GM19239 (cell line): ENCODE measurements at regions not wholly inside any gene's neighbourhood (a gene's known extent, or its start where the extent isn't known, plus 50 kb on each side); places are given as distances from the start of the nearest gene placed in this dataset.

Source experiments
- DNase-seq: peaks from one replicate; pipeline ENCODE4 v3.0.0; 2011; ENCODE audit warnings: low spot score; ENCODE audit not compliant: insufficient read length
- FAIRE-seq: peaks from 2 replicates; lab custom pipeline; 2011; peaks lifted over from hg19 to GRCh38; lab: Jason Lieb, UNC

DNA sequence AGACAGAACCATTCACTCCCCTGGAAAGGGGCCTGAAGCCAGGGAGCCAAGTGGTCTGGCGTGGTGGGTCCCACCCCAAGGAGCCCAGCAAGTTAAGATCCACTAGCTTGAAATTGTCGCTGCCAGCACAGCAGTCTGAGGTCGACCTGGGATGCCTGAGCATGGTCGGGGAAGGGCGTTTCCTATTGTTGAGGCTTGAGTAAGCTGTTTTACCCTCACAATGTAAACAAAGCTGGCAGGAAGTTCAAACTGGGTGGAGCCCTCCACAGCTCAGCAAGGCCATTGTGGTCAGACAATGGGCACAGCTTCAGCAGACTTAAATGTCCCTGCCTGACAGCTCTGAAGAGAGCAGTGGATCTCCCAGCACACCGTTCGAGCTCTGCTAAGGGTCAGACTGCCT, 195.6 kb upstream of the DACH1 start:
- FAIRE-seq (no peak), DNase-seq (no peak)

DNA sequence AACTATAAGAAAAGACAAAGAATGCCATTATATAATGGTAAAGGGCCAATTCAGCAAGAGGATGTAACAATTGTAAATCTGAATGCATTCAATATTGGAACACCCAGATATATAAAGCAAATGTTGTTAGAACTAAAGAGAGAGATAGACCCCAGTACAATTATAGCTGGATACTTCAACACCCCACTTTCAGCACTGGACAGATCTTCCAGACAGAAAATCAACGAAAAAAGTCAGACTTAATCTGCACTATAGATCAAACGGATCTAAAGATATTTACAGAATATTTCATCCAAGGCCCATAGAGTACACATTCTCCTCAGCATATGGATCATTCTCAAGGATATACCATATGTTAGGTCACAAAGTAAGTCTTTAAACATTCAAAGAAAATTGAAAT, 194.6 kb upstream of the DACH1 start:
- DNase-seq = no peak
- FAIRE-seq = no peak

DNA sequence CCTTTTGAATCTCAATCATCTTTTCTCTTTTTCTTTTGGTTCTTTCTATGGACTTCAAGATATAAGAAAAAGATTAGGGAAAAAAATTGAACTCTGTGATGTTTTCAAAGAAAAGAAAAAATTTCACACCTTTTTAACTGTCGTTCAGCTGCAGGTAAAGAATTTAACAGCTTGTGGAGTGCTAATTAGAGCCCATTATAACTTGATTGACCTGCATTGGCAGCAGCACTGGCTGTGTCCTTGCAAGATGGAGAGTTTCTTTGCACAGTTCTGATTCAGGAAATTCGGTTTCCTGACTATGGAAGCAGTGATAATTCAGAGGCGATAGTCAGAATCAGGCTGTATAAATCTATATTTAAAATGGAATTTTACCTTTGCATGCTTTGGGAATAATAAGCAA, 183.2 kb upstream of the DACH1 start:
- DNase-seq (no peak), FAIRE-seq (no peak)

DNA sequence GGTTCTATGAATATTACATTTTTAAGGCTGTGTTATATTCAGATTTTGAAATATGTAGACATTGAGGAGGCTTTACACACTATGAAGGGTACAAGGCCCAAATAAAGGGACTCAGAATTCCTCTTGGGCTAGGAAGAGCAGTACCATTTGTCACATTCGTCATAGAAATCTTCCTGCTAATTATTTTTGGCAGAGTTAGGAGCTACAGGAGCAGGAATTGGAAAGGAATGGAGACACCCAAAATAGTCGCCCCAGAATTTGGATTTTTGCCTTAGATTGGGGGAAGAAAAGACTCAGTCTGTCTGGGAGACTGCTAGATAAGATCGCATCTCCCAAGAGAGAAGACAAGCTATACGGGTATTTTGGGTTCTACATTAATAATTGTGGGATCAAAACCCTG, 176.4 kb upstream of the DACH1 start:
- DNase-seq (no peak), FAIRE-seq (no peak)

DNA sequence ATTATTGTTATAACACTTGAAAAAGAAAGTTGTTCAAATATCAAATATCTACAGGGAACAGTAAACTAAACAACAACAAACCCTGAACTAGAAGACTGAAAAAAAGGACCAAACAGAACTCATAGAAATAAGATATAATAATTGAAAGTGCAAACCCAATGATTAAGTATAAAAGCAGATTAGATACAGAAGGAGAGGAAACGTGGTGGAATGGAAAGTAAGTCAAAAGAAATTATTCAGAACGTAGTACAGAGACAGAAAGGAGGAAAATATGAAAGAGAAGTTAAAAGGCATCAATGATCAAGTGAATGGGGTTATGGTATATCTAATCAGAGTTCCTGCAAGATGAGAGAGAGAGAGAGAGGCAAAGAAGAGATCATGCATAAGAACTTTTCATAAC, 174.2 kb upstream of the DACH1 start:
- FAIRE-seq (no peak), DNase-seq (no peak)

DNA sequence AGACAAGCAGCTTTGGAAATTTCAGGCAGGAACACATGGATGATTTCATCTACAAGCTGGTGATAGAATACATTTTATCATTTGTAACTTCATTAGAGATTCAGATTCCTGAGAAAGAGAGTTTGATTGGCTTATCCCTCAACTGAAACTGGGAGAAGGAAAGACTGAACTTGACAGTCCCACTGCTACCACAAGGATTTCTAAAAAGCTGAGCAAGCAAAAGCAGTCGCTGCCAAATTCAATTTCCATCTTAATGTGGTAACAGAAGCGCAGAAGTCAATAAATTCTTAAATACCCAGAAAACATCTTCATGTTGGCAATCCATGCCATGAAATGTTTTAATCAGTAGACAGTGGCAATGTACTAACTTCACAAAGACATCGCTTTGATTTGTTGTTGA, 172.1 kb upstream of the DACH1 start:
- DNase-seq = no peak
- no peak for FAIRE-seq

DNA sequence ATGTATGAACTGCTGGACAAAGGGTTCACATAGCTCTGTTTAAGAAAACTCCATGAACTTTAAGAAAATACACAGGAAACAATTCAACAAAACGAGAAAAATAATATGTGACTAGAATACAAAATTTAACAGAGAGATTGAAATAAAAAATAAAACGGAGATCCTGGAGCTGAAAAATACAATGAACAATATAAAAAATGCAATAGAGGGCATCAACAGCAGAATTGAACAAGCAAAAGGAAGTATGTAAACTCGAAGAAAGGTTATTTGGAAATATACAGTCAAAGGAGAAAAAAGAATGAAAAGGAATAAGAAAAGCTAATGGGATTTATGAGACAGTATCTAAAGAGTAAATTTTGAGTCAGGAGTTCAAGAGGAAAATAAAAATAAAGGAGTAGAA, 163.0 kb upstream of the DACH1 start:
- FAIRE-seq = no peak
- DNase-seq = no peak

DNA sequence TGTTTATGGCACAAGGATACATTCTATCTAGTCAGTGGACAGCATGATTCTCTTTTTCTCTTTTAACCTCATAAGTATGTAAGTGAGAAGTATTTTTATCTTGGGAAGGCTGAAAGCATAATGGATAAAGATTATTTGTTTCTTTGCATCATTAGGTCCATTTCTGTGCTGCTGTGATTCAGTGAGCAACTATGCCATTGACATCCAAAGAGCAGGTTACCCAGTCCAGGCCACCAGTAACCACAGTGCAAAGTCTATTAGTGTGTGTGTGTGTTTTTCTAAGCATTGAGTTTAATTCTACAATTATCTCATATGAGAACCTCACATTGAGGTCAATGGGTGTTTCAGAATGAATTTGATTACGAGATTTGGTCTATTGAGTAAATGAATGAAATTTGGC, 158.8 kb upstream of the DACH1 start:
- FAIRE-seq (no peak), DNase-seq (no peak)

DNA sequence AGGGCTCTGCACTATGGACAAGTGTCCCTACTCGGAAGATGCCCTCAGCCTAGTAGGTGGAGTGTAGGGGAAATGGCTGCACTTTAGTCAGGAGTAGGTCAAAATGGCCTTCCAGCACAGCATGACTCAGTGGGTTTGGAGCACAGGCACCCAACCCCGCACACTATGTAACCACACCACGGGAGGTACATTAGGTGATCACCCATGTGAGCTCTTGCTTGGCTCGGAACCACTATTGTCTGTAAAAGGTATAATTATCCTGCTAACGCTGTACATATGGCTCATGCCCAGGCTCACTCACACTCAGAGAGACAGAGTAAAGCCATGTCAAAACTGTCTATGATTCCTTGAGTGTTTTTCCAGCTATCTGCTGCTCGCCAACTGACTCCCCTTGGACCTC, 156.9 kb upstream of the DACH1 start:
- DNase-seq (no peak), FAIRE-seq (no peak)

DNA sequence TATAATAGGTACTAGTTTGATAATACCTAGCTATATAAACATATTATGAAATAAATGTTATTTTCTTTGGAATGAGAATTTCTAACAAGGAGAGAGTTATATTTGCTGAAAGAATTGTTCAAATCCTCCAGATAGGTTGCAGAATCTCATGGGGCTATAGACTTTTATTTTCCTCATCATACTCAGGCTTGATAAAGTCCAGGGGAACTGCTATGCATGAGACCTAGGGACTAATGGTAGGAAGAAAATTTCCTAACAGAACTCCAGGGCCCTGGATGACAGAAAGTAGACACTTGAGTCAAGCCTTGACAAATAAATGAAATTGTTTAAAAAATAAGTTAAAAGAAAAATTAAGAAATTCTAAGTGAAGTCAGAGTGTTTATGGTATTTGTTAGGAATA, 138.5 kb upstream of the DACH1 start:
- FAIRE-seq (no peak), DNase-seq (no peak)

DNA sequence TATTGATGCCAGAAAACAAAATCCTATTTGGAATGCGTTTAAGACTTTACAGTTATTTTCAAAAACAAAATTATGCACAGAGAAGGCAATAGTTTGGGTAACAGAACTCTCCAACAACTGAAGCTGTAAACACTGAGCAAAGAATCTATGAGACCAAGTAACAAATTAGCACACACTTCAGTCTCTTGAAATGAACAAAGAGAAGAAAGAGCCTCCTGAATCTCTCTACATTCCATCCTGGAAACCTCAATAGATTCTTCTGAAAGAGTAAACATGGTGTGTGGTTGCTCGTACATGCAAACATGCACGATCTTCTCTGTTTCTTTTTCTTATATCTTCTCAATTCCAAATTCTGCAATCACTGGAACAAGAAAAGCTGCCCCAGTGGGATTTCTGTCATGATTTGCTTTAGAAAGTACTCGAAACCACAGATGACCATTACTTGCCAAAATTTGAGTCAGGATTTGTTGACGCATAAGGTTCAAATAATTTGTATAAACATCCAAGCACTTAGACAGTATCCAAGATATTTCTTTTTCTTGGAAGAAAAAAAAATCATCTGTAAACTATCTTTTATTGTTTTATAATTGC, 137.9 kb upstream of the DACH1 start:
- DNase-seq (no peak), FAIRE-seq (no peak)

DNA sequence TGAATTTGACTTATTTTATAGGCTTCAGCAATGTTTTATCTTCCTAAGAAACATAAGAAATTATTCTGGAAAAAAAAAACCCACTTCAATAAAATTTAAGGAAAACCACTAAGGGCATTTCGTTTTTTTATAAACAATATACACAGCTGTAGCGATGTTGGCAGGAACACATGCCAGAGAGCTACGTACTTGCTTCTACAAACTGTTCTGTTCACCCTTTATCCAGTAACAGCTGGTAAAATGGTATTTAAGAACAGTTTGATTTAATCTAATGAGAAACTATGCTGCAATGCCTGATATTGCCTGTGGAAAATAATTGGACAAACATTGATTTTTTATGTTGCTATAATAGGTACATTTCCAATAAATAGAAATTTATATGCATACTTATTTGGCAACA, 137.2 kb upstream of the DACH1 start:
- FAIRE-seq = no peak
- DNase-seq = no peak

DNA sequence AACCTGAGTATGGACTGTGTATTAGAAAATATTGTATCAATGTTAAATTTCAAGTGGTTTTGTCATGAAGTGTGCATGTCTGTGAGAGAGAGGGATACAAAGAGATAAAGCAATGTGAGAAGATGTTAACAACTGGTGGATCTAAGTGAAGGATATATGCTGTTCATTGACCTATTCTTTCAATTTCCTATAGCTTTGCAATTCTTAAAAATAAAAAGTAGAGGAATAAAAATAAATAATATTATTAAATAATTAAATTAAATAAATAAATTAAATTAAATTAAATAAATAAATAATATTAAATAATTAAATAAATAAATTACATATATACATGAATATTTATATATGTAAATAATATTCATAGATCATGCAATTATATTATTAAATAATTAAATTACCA, 131.2 kb upstream of the DACH1 start:
- DNase-seq (no peak), FAIRE-seq (no peak)

DNA sequence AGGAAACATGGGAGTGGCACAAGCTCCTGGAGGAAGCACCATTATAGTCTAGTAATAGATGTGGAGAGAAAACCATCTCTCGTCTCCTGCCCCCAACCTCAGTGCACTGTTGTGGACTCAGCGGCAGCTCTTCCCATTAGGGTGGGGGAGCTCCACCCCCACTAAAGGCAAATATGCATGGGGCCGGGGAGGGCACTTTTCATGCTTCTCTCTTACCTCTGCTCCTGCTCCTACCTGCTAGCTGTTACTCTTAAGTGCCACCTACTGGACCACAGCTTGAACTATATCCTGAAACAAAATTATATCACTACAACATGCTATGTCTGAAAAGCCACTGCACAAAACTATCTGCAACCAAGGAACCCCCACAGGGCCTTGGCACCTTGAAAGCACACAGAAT, 112.6 kb upstream of the DACH1 start:
- FAIRE-seq (no peak), DNase-seq (no peak)

DNA sequence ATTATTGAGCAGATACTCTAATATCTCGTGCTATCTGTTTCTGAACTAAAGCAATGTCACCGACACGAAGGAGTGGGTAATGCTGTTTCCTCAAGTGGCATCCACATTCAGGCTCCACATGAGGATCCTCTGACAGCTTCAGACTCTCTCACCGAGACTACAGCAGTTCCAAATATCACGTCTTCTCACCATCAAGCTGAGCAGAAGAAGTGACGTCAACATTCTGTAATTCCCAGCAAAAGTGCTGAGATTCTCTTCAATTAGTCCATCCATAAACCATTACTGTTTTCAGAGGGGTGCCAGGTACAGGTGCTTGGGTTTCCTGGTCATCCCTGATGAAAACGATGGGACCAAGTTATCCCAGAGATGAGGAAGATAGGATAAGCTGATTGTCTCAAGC, 110.0 kb upstream of the DACH1 start:
- FAIRE-seq = no peak
- no peak for DNase-seq

DNA sequence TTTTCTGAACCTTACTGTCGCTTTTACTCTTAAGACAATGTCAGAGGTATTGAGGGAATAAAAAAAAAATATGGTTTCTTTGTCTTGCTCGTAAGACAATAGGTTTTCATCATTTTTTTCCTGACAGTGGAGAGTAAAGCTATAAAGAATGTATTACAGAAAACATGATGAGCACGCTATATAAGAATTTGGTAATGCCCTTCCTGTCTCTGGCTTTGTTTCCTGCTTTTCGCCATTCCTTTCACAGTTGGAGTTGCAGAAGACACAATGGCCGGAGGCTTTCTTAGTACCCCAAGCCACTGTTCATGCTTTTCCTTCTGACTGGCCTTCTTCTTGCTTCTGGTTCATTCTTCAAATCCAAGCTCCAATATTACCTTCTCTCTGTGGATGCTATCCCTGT, 101.0 kb upstream of the DACH1 start:
- DNase-seq = no peak
- FAIRE-seq = no peak

DNA sequence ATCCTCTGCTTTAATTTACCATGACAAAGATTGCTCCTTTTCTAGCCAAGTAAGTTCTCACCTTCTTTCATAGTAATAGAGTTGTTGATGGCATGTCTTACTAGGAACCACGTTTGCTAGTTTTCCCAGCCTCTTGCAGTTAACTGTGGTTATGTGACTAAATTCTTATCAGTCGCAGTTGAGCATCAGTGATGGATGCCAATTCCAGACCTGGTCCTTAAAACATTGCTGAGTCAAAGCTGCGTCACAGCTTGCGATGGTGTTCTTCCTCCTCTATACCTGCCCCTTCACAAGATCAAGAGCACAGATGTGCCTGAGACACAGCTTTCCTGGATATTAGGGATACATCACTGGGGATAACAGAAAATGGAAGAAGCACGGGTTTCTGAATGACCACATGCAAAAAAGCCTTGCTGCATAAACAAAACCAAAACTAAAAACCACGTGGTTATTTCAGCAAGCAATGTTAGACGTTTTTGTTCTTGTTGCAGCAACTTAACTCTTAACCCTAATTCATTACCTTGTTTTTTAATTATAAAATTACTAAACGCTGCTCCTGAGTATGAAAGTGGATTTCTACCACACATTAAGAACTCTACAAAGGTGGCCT, 97.6 kb upstream of the DACH1 start:
- no peak for FAIRE-seq
- no peak for DNase-seq

DNA sequence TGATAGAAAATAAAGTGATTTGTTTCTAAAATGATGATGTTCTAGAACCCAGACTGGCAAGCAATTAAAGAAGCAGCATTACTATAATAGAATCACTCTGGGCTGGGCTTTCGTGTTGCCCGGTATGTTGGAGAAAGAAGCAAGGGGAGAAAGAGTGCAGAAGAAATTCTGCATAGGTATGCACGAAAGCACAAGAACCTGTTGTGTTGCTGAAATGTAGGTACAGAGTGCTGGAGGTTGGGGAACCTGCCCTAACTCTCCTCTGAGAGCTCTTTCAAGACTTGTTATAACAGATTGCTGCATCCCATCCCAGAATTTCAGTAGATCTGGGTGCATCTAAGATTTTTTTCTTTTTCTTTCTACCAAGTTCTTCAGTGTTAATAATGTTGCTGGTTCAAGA, 95.7 kb upstream of the DACH1 start:
- DNase-seq (no peak), FAIRE-seq (no peak)

DNA sequence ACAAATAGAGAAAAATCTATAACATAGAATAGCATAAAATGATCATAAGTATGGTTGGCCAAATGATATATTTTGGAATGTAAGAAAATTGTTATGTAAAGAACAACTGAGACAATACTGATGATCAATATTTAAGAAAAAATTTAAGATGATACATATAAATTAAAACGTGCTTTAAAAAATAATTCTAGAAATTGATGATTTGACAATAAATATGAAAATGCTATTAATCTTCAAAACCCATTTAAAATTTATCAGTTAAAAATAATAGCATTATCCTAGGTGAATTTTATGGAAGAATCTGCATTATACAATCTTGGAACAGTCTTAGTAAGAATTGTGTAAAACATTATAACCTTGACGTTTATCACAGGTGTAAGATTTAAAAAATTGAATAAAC, 95.1 kb upstream of the DACH1 start:
- no peak for DNase-seq
- no peak for FAIRE-seq

DNA sequence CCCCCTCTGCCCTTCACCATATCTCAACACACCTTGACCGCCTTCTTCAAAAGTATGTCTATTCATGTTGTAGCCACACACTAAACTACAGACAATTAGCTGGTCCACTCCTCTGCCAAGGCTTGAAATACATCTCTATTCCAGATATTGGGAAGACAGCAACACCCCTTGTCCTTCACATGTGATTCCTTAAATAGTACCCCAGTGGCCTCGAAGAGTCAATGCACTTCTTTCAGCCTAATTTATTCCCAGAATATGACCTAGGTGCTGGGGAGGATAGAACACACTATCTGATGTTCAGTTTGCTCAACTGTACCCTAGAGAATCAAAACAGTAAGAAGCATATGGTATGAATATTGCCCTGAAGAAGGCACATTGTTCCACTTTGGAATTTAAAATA, 82.4 kb upstream of the DACH1 start:
- no peak for FAIRE-seq
- no peak for DNase-seq

DNA sequence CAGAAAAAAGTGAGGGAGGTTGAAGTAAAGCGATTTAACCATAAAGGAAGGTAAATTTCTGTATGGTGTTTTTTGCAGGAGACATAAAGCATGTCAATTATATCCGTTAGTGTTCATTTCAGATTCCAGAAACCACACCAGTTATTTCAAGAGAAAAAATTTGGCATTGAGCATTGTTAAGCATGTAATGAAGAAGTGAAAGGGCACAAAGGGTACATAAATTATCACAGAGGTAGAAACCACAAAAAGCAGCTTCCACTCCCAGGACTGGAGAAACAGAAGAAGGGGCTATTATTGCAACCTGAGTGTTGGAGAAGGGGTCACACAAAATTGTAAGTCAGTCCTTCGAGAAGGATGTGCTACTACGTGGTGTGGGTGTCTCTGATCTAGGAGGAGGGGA, 72.2 kb upstream of the DACH1 start:
- FAIRE-seq = no peak
- no peak for DNase-seq

DNA sequence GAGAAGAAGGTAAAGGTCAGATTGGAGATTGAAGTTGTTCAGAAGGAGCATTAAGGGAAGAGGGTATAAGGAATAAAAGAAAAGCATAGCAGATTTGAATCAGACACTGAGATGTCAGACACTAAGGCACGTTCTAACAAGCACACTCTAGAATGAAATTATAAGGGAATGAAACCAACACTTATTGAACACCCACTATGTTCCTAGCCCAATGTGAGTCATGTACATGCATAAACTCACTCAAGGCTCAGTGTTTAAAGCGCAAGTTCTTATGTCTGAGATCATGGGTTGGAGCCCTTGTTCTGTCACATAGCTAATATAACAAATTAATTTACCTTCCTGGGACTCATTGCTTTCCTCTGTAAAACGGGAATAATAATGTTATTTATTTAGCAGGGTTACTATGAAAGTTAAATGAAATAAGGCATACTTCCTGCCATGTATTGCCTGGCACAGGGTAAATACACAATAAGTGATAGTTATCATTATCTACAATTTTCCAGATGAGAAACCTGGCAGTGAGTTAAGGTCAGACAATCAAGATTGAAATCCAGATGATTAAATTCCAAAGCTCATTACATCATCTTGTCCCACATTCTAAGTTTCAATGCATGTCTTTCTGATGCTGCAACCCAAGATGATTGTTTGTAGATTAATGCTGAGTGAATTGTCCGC, 68.3 kb upstream of the DACH1 start:
- no peak for DNase-seq
- FAIRE-seq = no peak
